Left hindlimb (tissue), 1 donor: ENCODE measurements at regions not wholly inside any gene's neighbourhood (a gene's known extent, or its start where the extent isn't known, plus 50 kb on each side); places are given as distances from the start of the nearest gene placed in this dataset.
"Not testable (repeated sequence)": the region's sequence is repeated elsewhere in the genome, so short reads cannot be mapped to it uniquely, and the experiment has no call there.

Source experiments
- DNase-seq: peaks from one replicate; pipeline ENCODE4 v3.0.0-alpha.2; 2018

DNA sequence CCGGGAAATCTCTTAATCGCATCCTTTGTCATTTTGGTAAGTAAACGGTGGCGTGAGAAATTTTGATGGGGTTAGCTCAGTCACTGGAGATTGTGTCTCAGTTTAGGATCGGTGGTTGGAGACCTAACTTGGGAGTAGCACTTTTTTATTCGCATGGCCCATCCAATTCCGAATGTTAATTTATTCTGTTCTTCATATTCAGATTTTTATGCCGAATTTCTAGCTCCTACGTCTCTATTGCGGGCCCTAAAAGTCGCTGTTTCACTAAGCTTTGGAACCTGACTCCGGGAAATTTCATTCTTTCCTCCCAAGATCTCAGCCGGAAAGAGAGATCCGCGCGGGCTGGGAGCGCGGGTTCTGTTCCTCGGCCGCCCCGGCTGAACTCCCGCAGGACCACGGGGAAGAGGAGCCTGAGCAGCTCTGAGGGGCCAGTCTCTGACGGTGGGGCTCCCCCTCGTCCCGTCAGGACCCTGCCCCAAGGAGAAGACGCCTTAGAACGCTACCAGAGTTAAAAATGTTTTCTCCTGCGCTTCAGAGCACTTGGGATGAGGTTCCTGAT, 279.7 kb downstream of the FAM72C start:
- no peak for DNase-seq

DNA sequence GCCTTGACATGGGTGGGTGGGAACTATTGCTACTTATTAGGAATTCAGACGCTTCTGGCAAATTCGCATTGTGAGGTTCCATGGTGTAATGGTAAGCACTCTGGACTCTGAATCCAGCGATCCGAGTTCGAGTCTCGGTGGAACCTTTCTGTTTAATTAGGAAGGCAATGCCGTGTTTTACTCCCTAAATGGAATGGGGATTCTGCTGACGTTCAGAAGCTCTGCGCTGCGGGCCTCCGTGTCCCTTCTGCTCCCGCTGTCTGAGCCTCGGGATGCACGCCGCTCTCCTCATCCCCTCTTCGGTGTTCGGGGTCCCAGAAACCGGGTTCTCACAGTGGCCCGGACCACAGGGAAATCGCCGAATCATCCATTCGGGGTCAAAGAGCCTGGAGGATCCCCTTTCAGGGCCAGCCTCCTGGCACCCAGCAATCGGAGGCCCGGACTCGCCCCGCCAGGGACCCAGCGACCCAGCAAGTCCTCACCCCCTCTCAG, 280.3 kb downstream of the FAM72C start:
- no peak for DNase-seq

DNA sequence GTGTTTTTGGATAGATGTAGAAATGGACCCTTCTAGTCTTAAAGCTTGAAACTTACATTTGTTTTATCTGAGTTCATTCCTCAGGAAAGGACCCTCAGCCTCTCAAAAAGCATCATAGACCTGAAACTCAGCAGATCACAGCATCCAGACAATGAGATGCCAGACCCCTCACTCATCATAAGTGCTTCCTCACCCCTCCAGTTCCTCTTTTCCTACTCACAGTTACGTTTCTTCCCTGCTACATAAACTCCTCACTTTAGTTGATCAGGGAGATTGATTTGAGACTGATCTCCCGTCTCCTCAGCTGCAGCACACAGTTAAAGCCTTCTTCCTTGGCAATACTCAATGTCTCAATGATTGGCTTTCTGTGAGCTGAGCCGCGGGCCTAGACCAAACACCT, 282.0 kb downstream of the FAM72C start:
- DNase-seq, result no peak

- no peak for DNase-seq
Observed at GRCh38 chr1:143680304-143680703, 291.5 kb downstream of the FAM72C start.

DNA sequence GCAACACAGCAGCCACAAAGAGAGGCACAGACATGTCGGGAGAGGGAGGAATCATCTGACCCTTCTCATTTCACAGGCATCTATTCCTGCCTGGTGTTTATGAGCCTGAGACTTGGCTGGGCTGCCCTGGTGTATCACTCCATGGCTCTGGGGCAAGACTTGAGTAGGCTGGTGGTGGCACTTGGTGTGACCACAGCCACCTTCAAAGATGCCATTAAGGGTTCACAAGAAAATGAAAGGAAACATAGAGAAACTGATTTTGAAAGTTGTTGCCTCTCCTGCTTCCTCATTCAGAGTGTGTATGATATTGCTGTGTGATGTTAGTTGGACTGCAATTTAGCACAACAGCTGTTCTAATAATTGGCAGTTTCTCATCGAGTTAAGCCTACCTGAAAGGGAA, 298.8 kb downstream of the FAM72C start:
- DNase-seq, result no peak

DNA sequence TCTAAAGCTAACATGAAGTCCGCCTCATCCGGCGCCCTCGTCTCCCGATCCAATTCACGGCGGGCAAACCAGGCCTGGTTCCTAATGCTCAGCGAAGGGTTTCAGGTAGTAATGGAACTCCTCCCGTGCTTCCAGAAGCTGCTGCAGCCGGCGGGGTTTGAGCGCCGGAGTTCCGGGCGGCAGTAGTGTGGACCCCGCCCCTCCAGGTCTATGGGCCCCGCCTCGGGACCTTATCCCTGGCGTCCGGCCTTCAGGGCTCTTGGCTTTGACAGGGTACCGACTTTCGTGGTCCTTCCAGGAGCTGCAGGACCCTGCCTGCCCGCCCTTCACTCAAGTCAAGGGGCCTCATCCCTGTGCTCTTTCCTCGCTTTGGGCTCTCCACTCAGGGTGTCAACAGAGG, 304.1 kb downstream of the FAM72C start:
- DNase-seq, result no peak

DNA sequence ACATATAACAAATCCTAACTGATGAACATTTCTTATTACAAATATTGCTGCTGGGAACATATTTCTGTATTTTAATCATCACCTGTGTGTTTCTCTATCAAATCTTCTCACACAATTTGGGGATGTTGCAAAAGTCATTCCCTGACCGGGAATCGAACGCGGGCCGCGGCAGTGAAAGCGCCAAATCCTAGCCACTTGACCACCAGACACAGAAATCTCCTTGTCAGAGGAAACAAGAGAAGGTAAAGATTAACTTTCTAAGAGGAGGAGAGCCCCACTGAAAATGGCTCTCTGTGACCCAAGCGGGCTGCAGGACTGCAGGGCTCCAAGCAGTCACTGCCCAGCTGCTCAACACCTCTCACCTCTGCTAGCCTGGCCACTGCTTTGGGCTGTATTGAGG, 304.9 kb downstream of the FAM72C start:
- DNase-seq, result no peak

DNA sequence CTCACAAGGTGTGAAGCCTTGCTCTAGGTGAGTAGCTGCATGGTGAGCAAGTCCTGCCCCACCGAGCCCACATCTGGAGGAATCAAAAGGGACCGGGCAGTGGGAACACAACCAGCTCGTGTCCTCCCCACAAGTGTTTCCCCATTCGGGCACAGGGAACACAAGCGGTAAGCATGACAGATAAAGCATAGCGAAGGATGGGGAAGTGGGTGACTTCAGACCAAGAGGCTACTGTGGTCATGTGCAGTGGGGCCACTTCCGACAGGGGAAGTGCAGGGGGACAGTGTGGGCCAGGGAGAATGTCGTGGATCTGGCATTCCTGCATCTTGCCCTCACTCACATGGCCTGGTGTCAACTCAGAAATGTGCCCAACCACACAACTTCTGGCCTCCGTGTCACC, 306.2 kb downstream of the FAM72C start:
- DNase-seq, result no peak

DNA sequence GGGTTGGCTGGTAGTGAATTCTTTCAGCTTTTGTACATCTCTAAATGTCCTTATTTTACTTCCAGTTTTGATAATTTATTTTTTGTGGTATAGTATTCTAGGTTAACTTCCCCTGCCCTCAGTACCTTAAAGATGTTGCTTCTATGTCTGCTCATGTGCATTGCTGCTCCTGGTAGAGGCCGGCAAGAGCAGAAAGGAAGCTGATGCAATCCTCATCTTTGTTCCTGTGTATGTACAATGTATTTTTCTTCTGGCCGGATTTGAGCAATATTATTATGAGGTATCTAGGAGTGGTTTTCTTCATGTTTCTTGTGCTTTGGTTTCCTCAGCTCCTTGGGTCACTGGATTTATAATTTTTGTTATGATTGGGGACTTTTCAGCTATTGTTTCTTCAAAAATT, 308.7 kb downstream of the FAM72C start:
- not testable (repeated sequence) for DNase-seq

DNA sequence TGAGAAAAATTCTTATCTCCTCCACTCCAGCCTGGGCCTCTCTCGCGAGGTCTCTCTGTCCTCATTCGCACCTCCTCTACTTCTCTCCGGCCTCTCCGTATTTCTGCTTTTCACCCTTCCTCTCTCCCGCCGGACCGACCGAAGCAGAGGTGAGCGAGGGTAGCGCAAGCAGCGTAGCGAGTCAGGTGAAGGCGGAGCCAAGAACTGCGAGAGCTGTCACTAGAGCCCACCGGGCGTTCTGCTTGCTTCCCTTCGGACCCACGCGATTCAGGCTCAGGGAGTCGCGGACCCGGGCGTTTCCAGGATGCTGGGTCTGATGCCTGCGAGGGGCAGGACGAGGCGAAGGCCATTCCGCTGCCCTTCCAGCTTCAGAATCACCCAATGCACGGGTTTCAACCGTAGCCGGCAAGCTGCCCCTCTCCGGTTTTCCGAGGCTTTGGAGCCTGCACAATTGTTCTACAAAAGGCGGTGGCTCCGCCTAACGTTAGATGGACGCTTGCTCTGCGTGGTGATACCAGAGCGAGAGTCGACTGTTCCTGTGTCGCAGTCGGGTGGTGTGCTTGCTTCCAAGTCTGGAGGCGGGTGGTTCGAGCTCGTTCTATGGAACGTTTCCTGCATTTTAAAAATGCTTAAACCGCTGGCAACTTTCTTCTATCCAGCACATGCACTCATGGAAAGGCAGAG, 310.2 kb downstream of the FAM72C start:
- DNase-seq, result no peak

DNA sequence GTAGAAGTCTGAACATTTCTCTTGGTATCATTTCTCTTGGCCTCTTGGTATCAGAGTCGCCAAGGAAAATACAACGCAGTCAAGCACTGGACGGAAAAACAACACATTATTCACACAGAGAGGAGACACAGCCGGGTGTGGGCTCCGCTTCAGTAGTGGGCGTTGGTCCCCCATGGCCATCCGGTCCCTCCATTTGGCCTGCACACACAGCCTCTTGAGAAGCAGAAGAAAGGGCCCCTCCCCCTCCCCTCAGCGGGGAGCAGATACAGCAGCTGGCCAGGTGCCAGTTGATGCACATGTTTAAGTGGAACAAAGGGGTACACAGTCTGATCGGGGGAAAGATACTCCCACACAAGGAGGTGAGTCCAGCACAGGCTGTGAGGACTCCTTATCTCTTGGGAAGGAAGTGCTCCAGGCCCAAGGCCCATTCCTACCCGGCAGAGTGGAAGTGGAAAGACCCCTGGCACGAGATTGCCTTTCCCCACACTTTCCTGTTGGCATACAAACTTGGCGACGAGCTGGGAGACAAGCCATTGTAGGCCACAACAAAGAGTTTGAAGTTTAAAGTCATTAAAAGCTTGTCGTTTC, 311.3 kb downstream of the FAM72C start:
- no peak for DNase-seq

DNA sequence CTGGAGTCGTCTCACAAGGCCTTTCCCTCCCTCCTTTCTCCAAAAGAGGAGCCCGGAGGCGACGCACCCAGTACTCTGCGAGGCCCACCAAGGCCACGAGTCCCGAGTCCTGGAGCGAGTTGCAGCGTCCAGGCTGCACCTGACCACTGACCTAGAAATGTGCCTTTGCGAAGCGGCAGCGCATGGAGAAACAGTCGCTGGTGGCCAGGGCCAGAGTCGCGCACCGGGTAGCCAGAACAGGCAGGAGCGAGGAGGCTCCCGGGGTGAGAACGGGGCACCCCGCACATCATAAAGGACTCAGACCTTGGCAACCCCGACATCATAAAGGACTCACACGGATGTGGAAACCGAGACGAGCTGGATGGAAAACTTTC, 318.4 kb downstream of the FAM72C start:
- DNase-seq, result no peak

GRCh38 chr1:143652744-143653428, 318.9 kb downstream of the FAM72C start:
- DNase-seq, result no peak

DNA sequence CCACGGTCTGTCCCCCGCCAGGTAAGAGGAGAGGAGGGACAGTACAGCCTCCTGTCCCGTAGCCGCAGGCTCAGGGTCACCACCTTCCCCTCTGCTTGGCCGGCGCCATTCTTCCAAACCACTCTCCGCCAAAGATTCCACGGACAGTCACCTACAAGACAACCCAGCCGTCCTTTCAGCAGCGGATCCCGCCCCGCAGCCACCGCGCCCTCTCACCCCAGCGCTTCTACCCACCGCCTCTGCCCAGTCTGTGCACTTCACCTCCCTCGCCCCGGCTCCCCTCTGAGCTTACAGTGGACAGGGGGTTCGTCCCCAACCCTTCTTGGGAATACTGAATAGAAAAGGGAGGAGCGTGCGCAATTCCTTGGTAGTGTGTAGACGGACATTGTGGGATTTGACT, 319.6 kb downstream of the FAM72C start:
- no peak for DNase-seq

GRCh38 chr1:143651350-143651992, 320.3 kb downstream of the FAM72C start:
- no peak for DNase-seq

DNA sequence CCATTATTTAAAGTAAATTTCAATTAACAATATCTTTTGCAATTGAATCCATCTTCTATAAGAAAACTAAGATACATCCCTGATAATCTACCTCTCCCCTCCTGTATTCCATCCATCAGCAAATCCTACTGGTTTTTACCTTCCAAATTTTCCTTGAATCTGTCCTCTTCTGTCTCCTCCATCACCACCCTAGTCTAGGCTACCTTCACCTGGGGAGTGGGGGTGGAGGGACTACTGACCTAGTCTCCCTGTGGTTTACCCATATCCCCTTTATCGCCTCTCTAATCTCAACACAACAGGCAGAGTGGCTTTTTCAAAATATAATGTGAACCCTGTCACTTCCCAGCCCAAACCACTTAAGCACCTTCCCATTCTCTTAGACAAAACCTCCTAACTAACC, 327.8 kb downstream of the FAM72C start:
- DNase-seq, result not testable (repeated sequence)

- no peak for DNase-seq
Observed at GRCh38 chr1:143643148-143643885, 328.5 kb downstream of the FAM72C start.

DNA sequence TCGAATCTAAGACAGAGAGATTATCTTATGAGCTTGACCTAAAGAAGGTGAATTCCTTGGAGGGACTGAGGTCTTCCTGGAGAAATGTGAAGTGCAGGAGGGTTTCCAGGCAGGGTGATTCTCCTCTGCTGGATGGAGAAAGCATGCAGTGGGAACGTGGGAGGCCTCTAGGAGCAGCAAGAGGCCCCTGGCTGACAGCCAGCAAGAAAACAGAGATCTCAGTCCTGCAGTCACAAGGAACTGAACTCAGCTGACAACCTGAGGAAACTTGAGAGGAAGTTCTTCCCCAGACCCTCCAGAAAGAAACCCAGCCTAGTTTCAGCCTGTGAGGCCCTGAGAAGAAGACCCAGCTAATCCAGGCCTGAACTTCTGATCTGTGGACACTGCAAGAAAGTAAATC, 345.9 kb downstream of the FAM72C start:
- DNase-seq, result no peak

DNA sequence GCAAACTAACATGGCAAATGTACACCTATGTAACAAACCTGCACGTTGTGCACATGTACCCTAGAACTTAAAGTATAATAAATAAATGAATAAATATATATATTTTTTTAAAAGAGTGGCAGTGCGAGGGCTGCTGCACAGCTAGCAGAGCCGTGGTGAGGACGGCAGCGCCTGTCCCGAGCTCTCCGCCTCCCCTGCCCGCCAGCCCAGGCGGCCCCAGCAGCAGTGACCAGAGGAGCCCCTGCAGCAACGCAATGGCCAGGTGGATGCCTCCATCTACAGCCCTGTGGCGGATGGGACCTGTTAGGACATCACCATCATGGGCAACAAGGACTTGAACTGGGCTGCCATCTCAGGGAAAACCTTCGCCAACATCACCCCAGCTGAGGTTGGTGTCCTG, 351.9 kb downstream of the FAM72C start:
- no peak for DNase-seq

GRCh38 chr1:143611159-143611558, 360.6 kb downstream of the FAM72C start:
- no peak for DNase-seq

DNA sequence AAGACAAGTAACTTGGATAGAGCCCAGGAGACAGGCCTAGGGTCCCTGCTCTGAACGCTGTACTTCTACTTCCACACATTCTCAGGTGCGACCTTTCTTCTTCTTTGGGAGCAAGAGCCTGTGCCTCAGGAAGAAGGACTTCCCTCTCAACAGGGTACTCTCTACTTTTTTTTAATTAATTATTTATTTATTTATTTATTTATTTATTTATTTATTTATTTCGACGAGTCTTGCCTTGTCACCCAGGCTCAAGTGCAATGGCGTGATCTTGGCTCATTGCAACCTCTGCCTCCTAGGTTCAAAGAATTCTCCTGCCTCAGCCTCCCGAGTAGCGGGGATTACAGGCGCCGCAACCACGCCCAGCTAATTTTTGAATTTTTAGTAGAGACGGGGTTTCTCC, 361.6 kb downstream of the FAM72C start:
- no peak for DNase-seq

- no peak for DNase-seq
Observed at GRCh38 chr1:143604887-143605286, 366.9 kb downstream of the FAM72C start.

DNA sequence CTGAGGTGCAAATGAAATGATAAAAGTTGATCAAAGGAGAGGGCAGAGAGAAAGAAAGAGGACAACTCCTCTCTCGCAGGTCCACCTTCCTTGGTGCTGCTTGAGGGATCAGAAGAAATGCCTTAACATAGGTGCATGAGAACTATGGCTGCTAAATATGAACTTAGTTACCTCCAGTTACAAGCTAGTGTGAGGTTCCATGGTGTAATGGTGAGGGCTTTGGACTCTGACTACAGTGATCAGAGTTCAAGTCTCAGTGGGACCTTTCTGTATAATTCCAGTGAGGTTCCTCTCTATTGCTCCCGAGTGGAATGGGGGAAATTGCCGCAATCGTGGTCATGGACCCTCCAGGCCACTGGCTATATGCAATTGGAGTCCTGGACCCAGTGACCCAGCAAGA, 387.3 kb downstream of the FAM72C start:
- no peak for DNase-seq
